IMR-90 (cell line): ENCODE measurements at regions not wholly inside any gene's neighbourhood (a gene's known extent, or its start where the extent isn't known, plus 50 kb on each side); places are given as distances from the start of the nearest gene placed in this dataset.

ENCODE experiments used
- ATAC-seq: fragments of 200-7000 bp; cut with Tn5 transposase; 2 replicates; pipeline ENCODE4 v1.9.1; 2020; ENCODE audit warnings: low read depth, mild to moderate bottlenecking, moderate library complexity
- BruUV-seq: library from RNA; stranded (reverse); fragments of 400-500 nt; replicated peaks from 2 replicates; lab custom pipeline; 2021; lab: Mats Ljungman, UMichigan
- CTCF ChIA-PET: fragments of 300-600 bp; formaldehyde crosslinking; extraction: SDS; loops from one replicate; lab custom pipeline; 2021; ENCODE audit warnings: antibody characterized with exemption; lab: Yijun Ruan, JAX
- POLR2A ChIA-PET: fragments of 300-600 bp; sonication (Branson Sonifier 250); formaldehyde crosslinking; loops from one replicate; lab custom pipeline; 2022; ENCODE audit warnings: antibody characterized with exemption; ENCODE audit not compliant: unreplicated experiment; lab: Charles Lee
- DNase-seq: peaks from one replicate; pipeline ENCODE4 v3.0.0; 2013
- H2AFZ ChIP-seq: replicated peaks from 2 replicates; pipeline ENCODE3; 2013; ENCODE audit warnings: low read length, mild to moderate bottlenecking; ENCODE audit not compliant: poor library complexity
- H2AK5ac ChIP-seq: 2 replicates; pipeline ENCODE4 v1.6.1; 2013; ENCODE audit warnings: low read depth, low read length, inconsistent platforms
- H2AK9ac ChIP-seq: replicated peaks from 2 replicates; pipeline ENCODE3; 2013; ENCODE audit warnings: mild to moderate bottlenecking, low read depth, low read length, moderate library complexity; ENCODE audit not compliant: poor library complexity
- H2BK120ac ChIP-seq: 2 replicates; pipeline ENCODE4 v1.6.1; 2013; ENCODE audit warnings: low read depth, low read length, inconsistent platforms
- H2BK15ac ChIP-seq: 3 replicates; pipeline ENCODE4 v1.6.1; 2013; ENCODE audit warnings: low read depth, low read length, inconsistent platforms
- H2BK20ac ChIP-seq: 2 replicates; pipeline ENCODE4 v1.6.1; 2013; ENCODE audit warnings: low read depth, mild to moderate bottlenecking, inconsistent platforms, low read length, moderate library complexity
- H2BK5ac ChIP-seq: 2 replicates; pipeline ENCODE4 v1.6.1; 2013; ENCODE audit warnings: mild to moderate bottlenecking, low read depth, low read length, inconsistent platforms; ENCODE audit not compliant: poor library complexity, severe bottlenecking
- H3K14ac ChIP-seq: replicated peaks from 2 replicates; pipeline ENCODE4 v1.6.1; 2013; ENCODE audit warnings: low read depth, low read length, inconsistent platforms
- H3K18ac ChIP-seq: 2 replicates; pipeline ENCODE4 v1.6.1; 2013; ENCODE audit warnings: low read depth, low read length, control low read depth
- H3K23ac ChIP-seq: 2 replicates; pipeline ENCODE4 v1.6.1; 2013; ENCODE audit warnings: low read depth, low read length, inconsistent platforms
- H3K27ac ChIP-seq: 2 replicates; pipeline ENCODE4 v1.5.1; 2013; ENCODE audit warnings: mild to moderate bottlenecking, control low read depth, low read length; ENCODE audit not compliant: insufficient read depth
- H3K27me3 ChIP-seq: 2 replicates; pipeline ENCODE4 v1.6.1; 2013; ENCODE audit warnings: low read length; ENCODE audit not compliant: control insufficient read depth, insufficient read depth
- H3K36me3 ChIP-seq: 2 replicates; pipeline ENCODE4 v1.6.1; 2013; ENCODE audit warnings: low read length, mixed read lengths; ENCODE audit not compliant: control insufficient read depth, insufficient read depth
- H3K4ac ChIP-seq: 2 replicates; pipeline ENCODE4 v1.6.1; 2013; ENCODE audit warnings: low read depth, low read length, inconsistent platforms
- H3K4me1 ChIP-seq: 2 replicates; pipeline ENCODE4 v1.6.1; 2013; ENCODE audit warnings: low read length, mixed read lengths; ENCODE audit not compliant: control insufficient read depth, insufficient read depth
- H3K4me2 ChIP-seq: 2 replicates; pipeline ENCODE4 v1.6.1; 2013; ENCODE audit warnings: low read depth, mild to moderate bottlenecking, control low read depth, low read length, moderate library complexity
- H3K4me3 ChIP-seq: 2 replicates; pipeline ENCODE4 v1.5.1; 2013; ENCODE audit warnings: low read depth, mild to moderate bottlenecking, control low read depth, low read length, moderate library complexity; ENCODE audit not compliant: insufficient read depth
- H3K56ac ChIP-seq: 2 replicates; pipeline ENCODE4 v1.6.1; 2013; ENCODE audit warnings: low read length, inconsistent platforms; ENCODE audit not compliant: insufficient read depth; ENCODE audit errors: extremely low read depth
- H3K79me1 ChIP-seq, 2 experiments: 2 replicates each; pipeline ENCODE4 v1.6.1; 2013; ENCODE audit warnings: low read length in 2 of 2, inconsistent platforms in 1 of 2, low read depth in 1 of 2
- H3K9ac ChIP-seq: 2 replicates; pipeline ENCODE4 v1.6.1; 2013; ENCODE audit warnings: low read depth, low read length, control low read depth
- H3K9me1 ChIP-seq: 2 replicates; pipeline ENCODE4 v1.6.1; 2013; ENCODE audit warnings: low read length, inconsistent platforms; ENCODE audit not compliant: insufficient read depth
- H3K9me3 ChIP-seq: 2 replicates; pipeline ENCODE4 v1.6.1; 2013; ENCODE audit warnings: low read length; ENCODE audit not compliant: control insufficient read depth, insufficient read depth
- H4K20me1 ChIP-seq: 2 replicates; pipeline ENCODE4 v1.6.1; 2013; ENCODE audit warnings: low read length, inconsistent platforms; ENCODE audit not compliant: insufficient read depth
- H4K5ac ChIP-seq: 2 replicates; pipeline ENCODE4 v1.6.1; 2013; ENCODE audit warnings: mild to moderate bottlenecking, low read depth, low read length, control low read depth
- H4K8ac ChIP-seq, 2 experiments: 2 replicates each; pipeline ENCODE4 v1.6.1; 2013; ENCODE audit warnings: low read depth in 2 of 2, low read length in 2 of 2, control low read depth in 1 of 2, inconsistent platforms in 1 of 2
- H4K91ac ChIP-seq: 2 replicates; pipeline ENCODE4 v1.6.1; 2013; ENCODE audit warnings: low read depth, low read length, inconsistent platforms; ENCODE audit not compliant: insufficient read depth
- POLR2A ChIP-seq: IDR thresholded peaks from 2 replicates; pipeline ENCODE4 v1.6.1; 2012; ENCODE audit warnings: mild to moderate bottlenecking, low read depth, low read length
- WGBS, 2 experiments: methylation state at CpG; one replicate each; pipeline versions ENCODE4 v1.1.5 to v1.1.7; 2013; ENCODE audit warnings: missing lambda C conversion rate in 2 of 2; ENCODE audit not compliant: insufficient read length in 1 of 2; ENCODE audit errors: extremely low coverage in 2 of 2; 5-methylcytosine and 5-hydroxymethylcytosine counted together
- dilution Hi-C: fragments of 300-500 bp; cut with HindIII; formaldehyde crosslinking; loops from one replicate; pipeline ENCODE4 v1.14.3; 2018; ENCODE audit warnings: low sequenced_read_pairs; ENCODE audit not compliant: unreplicated experiment
- in situ Hi-C: fragments of 300-500 bp; cut with MboI; formaldehyde crosslinking; loops from 3 replicates; pipeline ENCODE4 v1.14.3; 2019; ENCODE audit warnings: low sequenced_read_pairs, inconsistent platforms, mixed read lengths
- intact Hi-C: fragments of 100-400 bp; cut with micrococcal nuclease; formaldehyde crosslinking; loops from 2 replicates; pipeline ENCODE4 v1.10.0; 2022

DNA sequence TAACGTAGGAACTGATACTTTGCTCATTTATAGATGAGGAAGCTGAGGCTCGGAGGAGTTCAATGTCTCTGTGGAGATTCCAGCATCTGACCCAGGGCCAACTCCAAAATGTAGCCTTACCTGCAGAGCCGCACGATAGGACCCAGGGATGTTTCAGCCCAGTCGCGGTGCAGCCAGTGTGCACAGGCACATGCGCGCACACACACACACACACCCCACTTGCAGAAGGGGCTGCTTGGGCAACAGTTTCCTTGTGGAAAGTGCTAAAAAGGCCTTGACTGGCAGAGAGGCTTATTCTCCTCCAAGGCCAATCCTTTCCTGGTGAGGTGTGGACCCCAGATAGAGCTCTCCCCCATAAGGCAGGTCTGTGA lies 101.7 kb downstream of the ZFP36L2 start:
- H2BK15ac ChIP-seq: no peak overlapping the region
- no peak overlapping the region for H4K91ac ChIP-seq
- H3K9me3 ChIP-seq: no peaks in the 10 kb centered on the region; the same call in 1 of the 2 replicates
- 0 out of 2 replicates have a peak overlapping the region, but pooled peaks have one; percentile 9 for H2AK5ac ChIP-seq
- no peak overlapping the region for H3K4me2 ChIP-seq
- peak overlapping the region; percentile 24 for H2AFZ ChIP-seq
- no peak overlapping the region for H3K4me3 ChIP-seq
- H2BK20ac ChIP-seq: no peak overlapping the region
- H3K27me3 ChIP-seq: no peaks in the 10 kb centered on the region
- no peak overlapping the region for H4K8ac ChIP-seq
- H4K20me1 ChIP-seq: no peaks in the 10 kb centered on the region
- CTCF ChIA-PET: no interaction called here
- H3K4ac ChIP-seq: no peak overlapping the region
- no peak overlapping the region; the same call in 1 of the 2 replicates for H3K14ac ChIP-seq
- dilution Hi-C loops: no loop called here
- no peaks in the 10 kb centered on the region for H3K36me3 ChIP-seq
- no peak overlapping the region for H3K18ac ChIP-seq
- H3K56ac ChIP-seq: no peak overlapping the region
- no peak overlapping the region for H3K9ac ChIP-seq
- H3K79me1 ChIP-seq: no peaks in the 10 kb centered on the region
- WGBS, 2 experiments: 100% methylated on average over 2 of the region's 8 CpGs; no CpG with 5 or more reads in 1 of the 2 experiments
- no peaks in the 10 kb centered on the region for H3K9me1 ChIP-seq
- POLR2A ChIA-PET: interaction anchor here (0.6 kb wide), 1 partner anchor 40 kb away, joined by 3 read pairs; no protein-coding TSS in a partner anchor
- H3K23ac ChIP-seq: no peak overlapping the region; the same call in 1 of the 2 replicates
- peaks cover 5% of the 10 kb centered on the region; the same call in 1 of the 2 replicates for H3K4me1 ChIP-seq
- no TSS peak for BruUV-seq
- DNase-seq (no peak), ATAC-seq (no peak)
- no peak overlapping the region for H3K27ac ChIP-seq
- H2BK5ac ChIP-seq: no peak overlapping the region
- in situ Hi-C loops: no loop called here
- no peak overlapping the region for H4K5ac ChIP-seq
- intact Hi-C loops: no loop called here
- no peak for TF ChIP-seq POLR2A
- no peak overlapping the region for H2AK9ac ChIP-seq
- H2BK120ac ChIP-seq: no peak overlapping the region
